PFSK-1 (cell line): ENCODE measurements at regions not wholly inside any gene's neighbourhood (a gene's known extent, or its start where the extent isn't known, plus 50 kb on each side); places are given as distances from the start of the nearest gene placed in this dataset.

Source experiments
- FOXP2 ChIP-seq: optimal IDR thresholded peaks from 2 replicates; pipeline ENCODE3; 2011; ENCODE audit warnings: borderline replicate concordance, control low read depth, inconsistent platforms; ENCODE audit not compliant: insufficient read depth; ENCODE audit errors: extremely low read length, extremely low read depth
- POLR2AphosphoS5 ChIP-seq: IDR thresholded peaks from 2 replicates; pipeline ENCODE4 v1.6.1; 2012; ENCODE audit warnings: low read depth, mild to moderate bottlenecking, control low read depth, low read length, moderate library complexity
- SIN3A ChIP-seq: IDR thresholded peaks from 2 replicates; pipeline ENCODE4 v1.6.1; 2012; ENCODE audit warnings: mild to moderate bottlenecking, low read length, moderate library complexity, borderline replicate concordance; ENCODE audit not compliant: insufficient read depth
- TAF1 ChIP-seq: IDR thresholded peaks from 2 replicates; pipeline ENCODE4 v1.6.1; 2012; ENCODE audit warnings: low read length, control low read depth, borderline replicate concordance; ENCODE audit not compliant: insufficient read depth
- TF ChIP-seq, protein P1 (sequence below), 2 experiments: IDR thresholded peaks; 2 replicates each; pipeline versions ENCODE4 v1.6.1 to v1.8.0; 2011 to 2012; ENCODE audit warnings: low read depth in 2 of 2, low read length in 2 of 2, control low read depth in 1 of 2, inconsistent platforms in 1 of 2, mild to moderate bottlenecking in 1 of 2, moderate library complexity in 1 of 2; ENCODE audit not compliant: insufficient read depth in 1 of 2

DNA sequence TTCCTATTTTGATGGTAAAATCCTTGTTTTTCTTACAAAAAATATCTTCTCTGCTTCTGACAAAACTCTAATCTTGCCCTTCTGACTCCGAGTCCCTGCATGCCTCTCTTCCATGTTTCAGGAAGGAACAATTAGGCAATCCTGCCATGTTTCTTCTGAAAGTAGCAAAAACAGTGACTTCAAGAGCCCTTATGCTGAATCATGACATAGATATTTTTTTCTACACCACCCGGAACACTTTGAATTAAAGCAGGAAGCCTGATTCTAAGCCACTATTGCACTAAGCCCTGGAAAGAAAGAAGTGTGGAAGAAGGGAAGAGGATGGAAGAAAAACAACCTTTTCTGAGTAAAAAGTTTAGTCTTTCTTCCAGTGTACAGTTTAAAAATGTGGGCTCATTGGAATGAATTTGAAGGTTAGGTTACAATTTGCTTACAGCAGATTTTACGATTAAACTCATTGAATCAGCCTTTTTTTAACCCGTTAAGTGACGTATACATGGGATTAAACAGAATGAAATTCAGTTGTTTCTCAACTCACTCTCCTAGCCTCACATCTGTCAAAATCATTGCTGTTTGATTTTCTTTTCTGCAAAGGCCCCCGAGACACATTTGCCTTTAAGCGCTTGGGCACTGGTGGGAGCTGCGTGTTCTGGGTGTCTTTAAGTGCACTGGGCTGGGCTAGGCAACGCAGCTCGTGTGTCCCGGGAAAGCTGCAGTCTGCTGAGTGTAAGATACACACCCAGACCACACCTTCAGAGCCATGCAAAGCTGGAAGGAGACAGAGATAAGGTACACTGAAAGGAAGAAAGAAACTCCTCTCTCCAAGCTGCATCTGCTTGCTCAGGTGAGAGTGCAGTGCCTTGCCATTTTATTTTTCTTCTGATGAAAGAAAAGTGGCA, 159.4 kb upstream of the CITED2 start:
- TF ChIP-seq POLR2AphosphoS5 (no peak), SIN3A (no peak), TAF1 (no peak), FOXP2 (no peak)
- TF ChIP-seq, protein P1, sequence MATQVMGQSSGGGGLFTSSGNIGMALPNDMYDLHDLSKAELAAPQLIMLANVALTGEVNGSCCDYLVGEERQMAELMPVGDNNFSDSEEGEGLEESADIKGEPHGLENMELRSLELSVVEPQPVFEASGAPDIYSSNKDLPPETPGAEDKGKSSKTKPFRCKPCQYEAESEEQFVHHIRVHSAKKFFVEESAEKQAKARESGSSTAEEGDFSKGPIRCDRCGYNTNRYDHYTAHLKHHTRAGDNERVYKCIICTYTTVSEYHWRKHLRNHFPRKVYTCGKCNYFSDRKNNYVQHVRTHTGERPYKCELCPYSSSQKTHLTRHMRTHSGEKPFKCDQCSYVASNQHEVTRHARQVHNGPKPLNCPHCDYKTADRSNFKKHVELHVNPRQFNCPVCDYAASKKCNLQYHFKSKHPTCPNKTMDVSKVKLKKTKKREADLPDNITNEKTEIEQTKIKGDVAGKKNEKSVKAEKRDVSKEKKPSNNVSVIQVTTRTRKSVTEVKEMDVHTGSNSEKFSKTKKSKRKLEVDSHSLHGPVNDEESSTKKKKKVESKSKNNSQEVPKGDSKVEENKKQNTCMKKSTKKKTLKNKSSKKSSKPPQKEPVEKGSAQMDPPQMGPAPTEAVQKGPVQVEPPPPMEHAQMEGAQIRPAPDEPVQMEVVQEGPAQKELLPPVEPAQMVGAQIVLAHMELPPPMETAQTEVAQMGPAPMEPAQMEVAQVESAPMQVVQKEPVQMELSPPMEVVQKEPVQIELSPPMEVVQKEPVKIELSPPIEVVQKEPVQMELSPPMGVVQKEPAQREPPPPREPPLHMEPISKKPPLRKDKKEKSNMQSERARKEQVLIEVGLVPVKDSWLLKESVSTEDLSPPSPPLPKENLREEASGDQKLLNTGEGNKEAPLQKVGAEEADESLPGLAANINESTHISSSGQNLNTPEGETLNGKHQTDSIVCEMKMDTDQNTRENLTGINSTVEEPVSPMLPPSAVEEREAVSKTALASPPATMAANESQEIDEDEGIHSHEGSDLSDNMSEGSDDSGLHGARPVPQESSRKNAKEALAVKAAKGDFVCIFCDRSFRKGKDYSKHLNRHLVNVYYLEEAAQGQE (IDR thresholded peaks at IDR 0.05; ENCODE audit: insufficient read depth in 1 of 2, low read depth in 2 of 2, low read length in 2 of 2) = no peak

DNA sequence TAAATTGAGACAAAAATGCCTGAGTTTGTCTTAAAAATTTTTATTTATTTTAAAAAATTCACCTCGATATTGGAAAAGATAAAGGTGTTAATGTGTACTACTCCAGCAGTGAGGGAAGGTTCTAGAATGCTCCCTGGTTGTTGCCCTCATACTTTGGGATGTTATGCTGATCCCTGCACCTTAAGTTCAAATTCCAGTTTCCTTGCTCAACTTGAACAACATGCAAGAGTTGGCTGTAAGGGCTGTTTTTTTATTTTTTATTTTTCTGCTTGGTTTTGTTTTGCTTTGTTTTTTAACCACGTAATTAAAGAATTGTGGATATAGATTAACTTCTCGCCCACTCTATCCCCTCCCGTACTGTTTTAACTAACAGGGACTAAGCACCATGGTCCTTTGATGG, 158.7 kb upstream of the CITED2 start:
- TF ChIP-seq FOXP2 (no peak), SIN3A (no peak), POLR2AphosphoS5 (no peak), TAF1 (no peak)
- TF ChIP-seq, protein P1 (IDR thresholded peaks at IDR 0.05; ENCODE audit: insufficient read depth in 1 of 2, low read depth in 2 of 2, low read length in 2 of 2) = no peak

DNA sequence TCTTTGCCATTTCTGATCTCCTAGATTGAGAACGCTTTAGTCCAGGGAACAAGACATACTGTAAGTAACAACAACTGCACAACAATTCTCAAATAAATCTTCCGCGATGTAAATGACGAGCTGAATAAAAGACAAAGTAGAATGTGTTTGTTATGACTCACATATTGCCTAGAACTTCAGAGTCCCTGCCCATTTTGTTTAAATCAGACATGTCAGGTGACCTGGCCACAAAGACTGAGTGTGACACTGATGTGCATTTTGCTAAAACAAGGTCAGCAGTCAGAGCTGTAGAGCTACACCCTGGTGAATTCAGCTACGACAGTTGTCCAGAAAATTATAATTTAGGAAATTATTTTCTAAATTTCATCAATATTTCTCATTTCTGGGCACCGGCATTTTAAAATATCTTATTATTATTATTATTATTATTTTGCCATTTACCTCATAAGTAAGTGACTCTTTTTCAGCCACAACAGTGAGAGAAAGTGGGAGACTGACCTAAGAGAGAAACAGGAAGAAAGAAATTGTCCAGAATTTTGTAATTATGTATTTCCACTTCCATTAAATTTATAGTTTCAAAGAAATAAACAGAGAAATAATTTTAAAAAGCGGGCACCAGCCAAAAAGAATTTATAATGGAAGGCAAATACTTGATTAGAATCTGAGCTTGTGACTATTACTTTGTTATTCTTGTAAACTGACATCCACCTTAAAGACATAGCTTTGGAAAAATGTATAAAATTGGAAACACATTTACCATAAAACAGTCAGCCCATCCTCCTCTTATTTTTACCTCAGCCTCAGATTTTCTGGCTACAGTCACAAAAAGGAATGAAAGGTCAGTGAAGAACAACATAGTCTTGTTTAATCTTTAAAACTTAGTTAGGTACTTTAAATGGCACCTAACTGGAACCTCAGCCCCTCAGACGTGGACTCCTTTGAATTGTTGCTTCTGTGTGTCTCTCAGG, 157.0 kb upstream of the CITED2 start:
- TF ChIP-seq POLR2AphosphoS5 (no peak), TAF1 (no peak), FOXP2 (no peak), SIN3A (no peak)
- TF ChIP-seq, protein P1 (IDR thresholded peaks at IDR 0.05; ENCODE audit: insufficient read depth in 1 of 2, low read depth in 2 of 2, low read length in 2 of 2) = no peak

DNA sequence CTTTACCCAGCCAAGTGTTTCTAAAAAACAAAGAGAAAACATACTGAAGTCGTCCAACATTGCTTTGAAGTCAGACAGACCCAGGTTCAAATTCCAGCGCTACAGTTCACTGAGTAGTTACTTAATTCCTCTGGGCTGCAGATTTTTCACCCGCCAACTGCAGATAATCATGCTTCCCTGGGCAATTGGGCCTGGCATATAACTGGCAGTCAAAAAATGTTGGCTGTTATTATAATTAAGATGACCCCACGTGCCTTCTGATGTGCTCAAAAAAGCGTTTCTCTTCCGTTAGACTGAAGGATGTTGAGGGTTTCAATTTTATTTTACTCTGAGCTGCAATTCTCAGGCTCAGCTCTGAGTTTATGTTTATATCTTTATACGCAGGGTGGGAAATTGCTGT, 156.1 kb upstream of the CITED2 start:
- TF ChIP-seq, protein P1 (IDR thresholded peaks at IDR 0.05; ENCODE audit: insufficient read depth in 1 of 2, low read depth in 2 of 2, low read length in 2 of 2) = no peak
- TF ChIP-seq SIN3A (no peak), TAF1 (no peak), FOXP2 (no peak), POLR2AphosphoS5 (no peak)
